H9 (cell line): ENCODE measurements at regions not wholly inside any gene's neighbourhood (a gene's known extent, or its start where the extent isn't known, plus 50 kb on each side); places are given as distances from the start of the nearest gene placed in this dataset.

Experiments
- DNase-seq: peaks from one replicate; pipeline ENCODE4 v3.0.0-alpha.2; 2017
- H2AFZ ChIP-seq: one replicate; pipeline ENCODE4 v1.6.1; 2013; ENCODE audit warnings: mild to moderate bottlenecking, low read length, control low read depth, moderate library complexity
- H2AK5ac ChIP-seq: 2 replicates; pipeline ENCODE4 v1.6.1; 2013; ENCODE audit warnings: low read length, control low read depth, mixed read lengths; ENCODE audit not compliant: insufficient read length
- H2BK120ac ChIP-seq: one replicate; pipeline ENCODE4 v1.6.1; 2013; ENCODE audit warnings: low read depth, mild to moderate bottlenecking, low read length, control low read depth, inconsistent platforms; ENCODE audit not compliant: poor library complexity, severe bottlenecking
- H2BK12ac ChIP-seq: 2 replicates; pipeline ENCODE4 v1.6.1; 2013; ENCODE audit warnings: low read length, control low read depth, mixed read lengths, low read depth; ENCODE audit not compliant: insufficient read length
- H2BK15ac ChIP-seq: 2 replicates; pipeline ENCODE4 v1.6.1; 2013; ENCODE audit warnings: low read depth, low read length, control low read depth
- H2BK20ac ChIP-seq: one replicate; pipeline ENCODE4 v1.6.1; 2013; ENCODE audit warnings: low read depth, mild to moderate bottlenecking, low read length, control low read depth, inconsistent platforms; ENCODE audit not compliant: poor library complexity, severe bottlenecking
- H2BK5ac ChIP-seq: 2 replicates; pipeline ENCODE4 v1.6.1; 2013; ENCODE audit warnings: low read length, control low read depth, mixed read lengths; ENCODE audit not compliant: insufficient read length
- H3K14ac ChIP-seq: 2 replicates; pipeline ENCODE4 v1.6.1; 2013; ENCODE audit warnings: low read length, control low read depth; ENCODE audit not compliant: insufficient read depth
- H3K18ac ChIP-seq: 2 replicates; pipeline ENCODE4 v1.6.1; 2013; ENCODE audit warnings: low read depth, mild to moderate bottlenecking, mixed read lengths, low read length, control low read depth; ENCODE audit not compliant: insufficient read length
- H3K23ac ChIP-seq: 2 replicates; pipeline ENCODE4 v1.6.1; 2013; ENCODE audit warnings: low read length, control low read depth, mixed read lengths, low read depth; ENCODE audit not compliant: insufficient read length
- H3K23me2 ChIP-seq: 2 replicates; pipeline ENCODE4 v1.6.1; 2013; ENCODE audit warnings: low read depth, mild to moderate bottlenecking, mixed read lengths, low read length, control low read depth; ENCODE audit not compliant: insufficient read length, poor library complexity, severe bottlenecking
- H3K27ac ChIP-seq: 2 replicates; pipeline ENCODE4 v1.5.1; 2013; ENCODE audit warnings: low read length, control low read depth, mixed read lengths, low read depth; ENCODE audit not compliant: insufficient read length
- H3K27me3 ChIP-seq: 2 replicates; pipeline ENCODE4 v1.6.1; 2013; ENCODE audit warnings: low read length, control low read depth, inconsistent platforms; ENCODE audit not compliant: insufficient read depth
- H3K4ac ChIP-seq: 2 replicates; pipeline ENCODE4 v1.6.1; 2013; ENCODE audit warnings: low read depth, mild to moderate bottlenecking, control low read depth, inconsistent platforms, low read length, moderate library complexity
- H3K4me1 ChIP-seq: 2 replicates; pipeline ENCODE4 v1.6.1; 2013; ENCODE audit warnings: low read length, control low read depth, inconsistent platforms; ENCODE audit not compliant: insufficient read depth
- H3K4me2 ChIP-seq: 2 replicates; pipeline ENCODE4 v1.6.1; 2013; ENCODE audit warnings: low read length, control low read depth, mixed read lengths; ENCODE audit not compliant: insufficient read length, insufficient read depth
- H3K56ac ChIP-seq: 2 replicates; pipeline ENCODE4 v1.6.1; 2013; ENCODE audit warnings: low read depth, mild to moderate bottlenecking, mixed read lengths, low read length, control low read depth; ENCODE audit not compliant: insufficient read length
- H3K79me1 ChIP-seq: 2 replicates; pipeline ENCODE4 v1.6.1; 2013; ENCODE audit warnings: low read depth, mild to moderate bottlenecking, moderate library complexity, low read length, control low read depth, inconsistent platforms; ENCODE audit not compliant: insufficient read depth, poor library complexity, severe bottlenecking
- H3K79me2 ChIP-seq: 2 replicates; pipeline ENCODE4 v1.6.1; 2013; ENCODE audit warnings: low read length, control low read depth, inconsistent platforms; ENCODE audit not compliant: insufficient read depth
- H3K9ac ChIP-seq: 2 replicates; pipeline ENCODE4 v1.6.1; 2013; ENCODE audit warnings: low read length, control low read depth, mixed read lengths; ENCODE audit not compliant: insufficient read length; ENCODE audit errors: extremely low read depth
- H3K9me3 ChIP-seq: one replicate; pipeline ENCODE4 v1.6.1; 2013; ENCODE audit warnings: low read depth, low read length, inconsistent platforms; ENCODE audit not compliant: control insufficient read depth
- H3T11ph ChIP-seq: one replicate; pipeline ENCODE4 v1.6.1; 2013; ENCODE audit warnings: mild to moderate bottlenecking, low read length, control low read depth, inconsistent platforms
- H4K20me1 ChIP-seq: one replicate; pipeline ENCODE4 v1.6.1; 2013; ENCODE audit not compliant: control insufficient read depth, insufficient read length, insufficient read depth
- H4K5ac ChIP-seq: 2 replicates; pipeline ENCODE4 v1.6.1; 2013; ENCODE audit warnings: low read depth, mild to moderate bottlenecking, mixed read lengths, low read length, control low read depth; ENCODE audit not compliant: insufficient read length
- H4K8ac ChIP-seq: replicated peaks from 2 replicates; pipeline ENCODE4 v1.6.1; 2013; ENCODE audit warnings: low read length, control low read depth, mixed read lengths, low read depth; ENCODE audit not compliant: insufficient read length
- H4K91ac ChIP-seq: 2 replicates; pipeline ENCODE4 v1.6.1; 2013; ENCODE audit warnings: low read depth, mild to moderate bottlenecking, moderate library complexity, mixed read lengths, low read length, control low read depth; ENCODE audit not compliant: insufficient read length
- H3K27ac Mint-ChIP-seq, 3 experiments: 2 replicates in 2 of 3; 3 replicates in 1 of 3; pipeline ENCODE4 v1.8.0; 2020 to 2021; ENCODE audit warnings: mixed read lengths in 3 of 3, mild to moderate bottlenecking in 1 of 3, moderate library complexity in 1 of 3
- H3K27me3 Mint-ChIP-seq: 2 replicates; pipeline ENCODE4 v1.8.0; 2021; ENCODE audit warnings: low read depth, mild to moderate bottlenecking, moderate library complexity, mixed read lengths
- H3K36me3 Mint-ChIP-seq, 3 experiments: 2 replicates in 2 of 3; 3 replicates in 1 of 3; pipeline ENCODE4 v1.8.0; 2020 to 2021; ENCODE audit warnings: low read depth in 3 of 3, mixed read lengths in 3 of 3; ENCODE audit not compliant: insufficient read depth in 1 of 3
- H3K4me1 Mint-ChIP-seq, 2 experiments: 2 replicates each; pipeline ENCODE4 v1.8.0; 2020; ENCODE audit warnings: mixed read lengths in 2 of 2
- H3K4me3 Mint-ChIP-seq, 2 experiments: 2 replicates in 1 of 2; 3 replicates in 1 of 2; pipeline ENCODE4 v1.8.0; 2020 to 2021; ENCODE audit warnings: mild to moderate bottlenecking in 2 of 2, mixed read lengths in 2 of 2, moderate library complexity in 1 of 2
- H3K9me3 Mint-ChIP-seq, 2 experiments: 2 replicates in 1 of 2; 3 replicates in 1 of 2; pipeline ENCODE4 v1.8.0; 2020; ENCODE audit warnings: mild to moderate bottlenecking in 2 of 2, mixed read lengths in 2 of 2, moderate library complexity in 1 of 2
- WGBS: extraction: QIAGEN DNeasy Blood & Tissue Kit; methylation state at CpG from one replicate; pipeline ENCODE4 v1.1.7; 2013; ENCODE audit warnings: missing lambda C conversion rate, low lambda C conversion rate, mixed read lengths; ENCODE audit not compliant: insufficient read length; ENCODE audit errors: extremely low coverage; 5-methylcytosine and 5-hydroxymethylcytosine counted together
- TF ChIP-seq, protein P1 (sequence below): fragments of 200-600 bp; sonication (generic); conservative IDR thresholded peaks from 3 replicates; pipeline ENCODE4 v1.8.0; 2021; ENCODE audit warnings: antibody characterized with exemption, mild to moderate bottlenecking

DNA sequence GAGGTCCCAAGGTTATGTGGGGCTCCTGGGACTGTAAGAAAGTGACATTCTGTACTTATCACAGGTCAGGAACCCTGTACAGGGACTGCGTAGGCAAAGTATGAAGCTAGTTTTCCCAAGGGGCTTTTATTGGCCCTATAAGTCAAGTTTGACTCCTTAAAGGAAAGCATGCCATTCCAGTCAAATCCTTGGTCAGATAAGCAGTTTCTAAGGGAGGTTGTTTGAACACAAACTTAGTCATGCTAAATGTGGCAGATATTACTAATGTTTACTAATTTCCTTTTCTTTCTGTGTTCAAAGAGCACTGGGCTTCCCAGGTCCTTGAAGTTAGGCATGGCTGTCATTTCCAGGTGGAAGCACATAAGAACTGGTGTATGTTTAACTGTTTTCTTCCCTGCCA is 472.4 kb downstream of the ATP23 start:
- Histone ChIP-seq H4K5ac (no peak overlapping the region), H4K91ac (no peak overlapping the region), H3K27ac (no peak overlapping the region), H3K79me2 (no peaks in the 10 kb centered on the region), H3K56ac (no peak overlapping the region), H2AFZ (no peak overlapping the region), H3K23ac (no peak overlapping the region), H4K8ac (no peak overlapping the region), H2AK5ac (no peak overlapping the region), H3K18ac (no peak overlapping the region), H3K27me3 (no peaks in the 10 kb centered on the region), H3K9me3 (no peaks in the 10 kb centered on the region), H2BK20ac (no peak overlapping the region), H3K23me2 (no peaks in the 10 kb centered on the region), H3K79me1 (no peaks in the 10 kb centered on the region), H3K14ac (no peak overlapping the region), H3K4ac (no peak overlapping the region), H4K20me1 (no peaks in the 10 kb centered on the region), H2BK12ac (no peak overlapping the region), H3T11ph (no peak overlapping the region), H2BK15ac (no peak overlapping the region), H3K4me2 (no peak overlapping the region), H3K4me1 (no peaks in the 10 kb centered on the region; the same call in 1 of the 2 replicates), H2BK5ac (no peak overlapping the region), H3K9ac (no peak overlapping the region), H2BK120ac (no peak overlapping the region)
- WGBS: no CpG with 5 or more reads among the region's 1 CpG
- Mint-ChIP-seq H3K4me1 (peaks cover 18 to 32% of the 10 kb centered on the region in 2 experiments), H3K9me3 (no peaks in the 10 kb centered on the region), H3K4me3 (no peak overlapping the region), H3K27me3 (no peaks in the 10 kb centered on the region; the same call in 1 of the 2 replicates), H3K27ac (no peak overlapping the region), H3K36me3 (no peaks in the 10 kb centered on the region)
- TF ChIP-seq, protein P1, sequence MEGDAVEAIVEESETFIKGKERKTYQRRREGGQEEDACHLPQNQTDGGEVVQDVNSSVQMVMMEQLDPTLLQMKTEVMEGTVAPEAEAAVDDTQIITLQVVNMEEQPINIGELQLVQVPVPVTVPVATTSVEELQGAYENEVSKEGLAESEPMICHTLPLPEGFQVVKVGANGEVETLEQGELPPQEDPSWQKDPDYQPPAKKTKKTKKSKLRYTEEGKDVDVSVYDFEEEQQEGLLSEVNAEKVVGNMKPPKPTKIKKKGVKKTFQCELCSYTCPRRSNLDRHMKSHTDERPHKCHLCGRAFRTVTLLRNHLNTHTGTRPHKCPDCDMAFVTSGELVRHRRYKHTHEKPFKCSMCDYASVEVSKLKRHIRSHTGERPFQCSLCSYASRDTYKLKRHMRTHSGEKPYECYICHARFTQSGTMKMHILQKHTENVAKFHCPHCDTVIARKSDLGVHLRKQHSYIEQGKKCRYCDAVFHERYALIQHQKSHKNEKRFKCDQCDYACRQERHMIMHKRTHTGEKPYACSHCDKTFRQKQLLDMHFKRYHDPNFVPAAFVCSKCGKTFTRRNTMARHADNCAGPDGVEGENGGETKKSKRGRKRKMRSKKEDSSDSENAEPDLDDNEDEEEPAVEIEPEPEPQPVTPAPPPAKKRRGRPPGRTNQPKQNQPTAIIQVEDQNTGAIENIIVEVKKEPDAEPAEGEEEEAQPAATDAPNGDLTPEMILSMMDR: no peak
- no peak for DNase-seq
